Activated effector memory CD4-positive, alpha-beta T cell treated with Interleukin-2 at 50 U/mL for 16 hours (primary cell): ENCODE measurements at regions not wholly inside any gene's neighbourhood (a gene's known extent, or its start where the extent isn't known, plus 50 kb on each side); places are given as distances from the start of the nearest gene placed in this dataset.

Experiments
- DNase-seq: peaks from one replicate; pipeline ENCODE4 v3.0.0-alpha.2; 2020

- DNase-seq, result no peak
These were observed 1544.1 kb downstream of the PLA2G4A start for GRCh38 chr1:188372821-188373220.

DNA sequence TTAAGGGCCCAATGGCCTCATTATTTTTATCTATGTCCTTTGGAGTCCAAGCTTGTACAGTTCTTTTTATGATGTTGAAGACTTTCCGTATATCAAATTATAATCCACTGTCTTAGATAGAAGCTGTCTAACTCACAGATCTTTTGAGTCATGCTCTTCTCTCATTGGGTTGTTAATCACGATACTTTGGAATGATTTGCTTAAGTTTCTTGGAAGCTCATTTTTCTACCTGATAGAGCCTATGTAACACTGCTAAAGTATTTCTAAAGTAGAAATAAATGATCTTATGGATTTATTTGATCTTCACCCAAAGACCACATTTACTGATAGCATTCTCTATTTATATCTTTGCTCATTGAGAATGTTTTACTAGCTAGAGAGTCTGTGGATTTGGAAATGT lies 1554.1 kb downstream of the PLA2G4A start:
- no peak for DNase-seq

- DNase-seq, result no peak
These were observed 1557.4 kb downstream of the PLA2G4A start for GRCh38 chr1:188386161-188386560.

DNA sequence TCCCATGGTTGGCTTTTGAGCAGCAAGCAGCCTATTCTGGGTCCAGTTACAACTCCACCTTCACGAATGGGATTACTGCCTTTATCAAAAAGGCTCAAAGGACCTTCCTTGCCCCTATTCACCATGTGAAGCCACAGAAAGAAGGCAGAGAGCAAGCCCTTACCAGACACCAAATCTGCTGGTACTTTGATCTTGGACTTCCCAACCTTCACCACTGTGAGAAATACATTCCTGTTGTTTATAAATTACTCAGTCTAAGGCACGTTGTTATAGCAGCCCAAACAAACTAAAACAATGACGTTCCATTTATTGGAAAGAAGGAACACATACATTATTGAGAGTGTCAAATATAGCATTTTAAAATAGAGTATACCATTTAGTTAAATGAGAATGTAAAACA lies 1557.9 kb downstream of the PLA2G4A start:
- no peak for DNase-seq

DNA sequence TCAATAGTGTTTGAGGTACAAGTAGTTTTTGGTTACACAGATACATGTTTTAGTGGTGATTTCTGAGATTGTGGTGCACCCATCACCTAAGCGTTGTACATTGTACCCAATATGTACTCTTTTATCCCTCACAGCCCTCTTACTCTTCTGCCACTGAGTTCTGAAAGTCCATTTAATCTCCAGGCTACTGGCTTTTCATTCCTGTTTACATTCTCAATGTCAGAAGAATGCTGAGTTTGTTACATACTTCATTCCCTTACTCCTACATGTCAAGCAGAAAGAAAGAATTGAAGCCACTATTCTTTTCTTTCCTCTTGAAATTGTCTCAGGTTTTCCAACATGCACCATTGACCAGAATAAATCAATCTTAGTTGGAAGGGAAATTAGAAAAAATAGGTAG lies 1565.9 kb downstream of the PLA2G4A start:
- DNase-seq, result no peak

GRCh38 chr1:188397521-188397920 lies 1568.8 kb downstream of the PLA2G4A start:
- no peak for DNase-seq

DNA sequence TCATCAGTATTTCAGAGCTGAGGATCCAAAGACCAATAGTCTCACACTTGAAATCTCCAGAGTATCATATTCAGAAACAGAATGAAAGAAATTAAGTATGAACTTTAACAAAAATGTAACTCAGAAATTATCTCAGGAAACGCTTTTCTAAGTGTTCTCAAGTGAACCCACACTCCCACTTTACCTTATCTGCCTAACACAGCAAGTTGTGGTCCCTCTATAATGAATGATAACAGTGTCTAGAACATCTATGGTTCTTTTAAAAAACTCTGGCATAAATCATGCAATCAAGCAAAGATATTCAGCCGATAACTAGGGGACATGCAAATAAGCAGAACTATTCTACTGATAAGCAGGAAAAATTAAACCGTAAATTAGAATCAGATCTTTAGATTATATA lies 1574.2 kb downstream of the PLA2G4A start:
- no peak for DNase-seq

GRCh38 chr1:188406636-188407035 lies 1577.9 kb downstream of the PLA2G4A start:
- no peak for DNase-seq

- no peak for DNase-seq
These were observed 1591.4 kb downstream of the PLA2G4A start for GRCh38 chr1:188420177-188420576.

DNA sequence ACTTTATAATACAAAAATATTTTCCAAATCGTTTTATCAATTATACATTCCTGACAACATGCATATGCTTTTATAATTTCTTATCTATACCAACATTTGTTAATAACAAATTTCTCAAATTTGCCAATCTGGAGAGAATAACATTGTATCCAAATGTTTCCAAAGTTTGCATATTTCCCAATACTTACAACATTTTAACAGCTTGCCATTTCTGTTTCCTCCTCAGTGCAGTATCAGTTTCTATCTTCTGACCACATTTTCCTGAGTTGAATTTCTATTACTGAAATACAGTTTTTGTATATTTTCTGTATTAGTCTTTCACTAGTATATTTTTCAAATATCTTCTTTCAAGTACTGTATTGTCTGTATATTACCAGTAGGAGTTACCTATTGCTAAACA lies 1594.3 kb downstream of the PLA2G4A start:
- no peak for DNase-seq

DNA sequence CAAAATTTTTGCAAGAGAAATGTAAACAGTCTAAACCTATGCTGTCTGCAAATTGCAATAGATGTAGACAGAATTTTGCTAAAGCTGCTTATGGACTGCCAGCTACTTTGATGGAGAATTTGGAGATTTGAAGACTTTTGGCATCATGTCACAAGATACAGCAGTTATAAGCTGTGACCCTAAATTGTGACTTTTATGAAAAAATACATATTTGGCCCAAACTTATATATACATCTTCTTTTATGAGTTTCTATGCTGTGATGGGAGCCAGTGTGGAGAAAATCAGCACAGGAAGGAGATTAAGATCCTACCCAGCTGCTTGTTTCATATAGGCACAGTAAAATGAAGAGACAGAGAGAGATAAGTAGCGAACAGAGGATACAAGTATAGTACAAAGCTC lies 1595.4 kb downstream of the PLA2G4A start:
- DNase-seq, result no peak

DNA sequence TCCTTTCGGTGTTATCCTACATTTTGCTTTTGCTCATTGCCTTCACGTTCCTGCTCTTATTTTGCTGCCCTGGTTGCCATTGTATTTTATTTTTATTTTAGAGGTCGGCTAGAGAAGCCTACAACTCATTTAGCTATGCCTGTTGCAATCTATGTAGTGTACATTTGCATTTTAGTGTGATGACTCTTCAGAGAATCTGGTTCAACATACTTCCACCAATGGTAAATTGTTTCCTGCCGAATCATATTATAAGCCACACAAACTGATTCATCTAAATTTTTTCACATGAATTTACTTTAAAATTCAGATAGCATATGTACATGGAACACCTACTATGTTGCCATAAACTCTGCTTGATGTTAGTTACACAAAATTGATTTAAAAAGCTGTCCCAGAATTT lies 1596.9 kb downstream of the PLA2G4A start:
- no peak for DNase-seq

GRCh38 chr1:188426561-188426960 lies 1597.8 kb downstream of the PLA2G4A start:
- DNase-seq, result no peak

DNA sequence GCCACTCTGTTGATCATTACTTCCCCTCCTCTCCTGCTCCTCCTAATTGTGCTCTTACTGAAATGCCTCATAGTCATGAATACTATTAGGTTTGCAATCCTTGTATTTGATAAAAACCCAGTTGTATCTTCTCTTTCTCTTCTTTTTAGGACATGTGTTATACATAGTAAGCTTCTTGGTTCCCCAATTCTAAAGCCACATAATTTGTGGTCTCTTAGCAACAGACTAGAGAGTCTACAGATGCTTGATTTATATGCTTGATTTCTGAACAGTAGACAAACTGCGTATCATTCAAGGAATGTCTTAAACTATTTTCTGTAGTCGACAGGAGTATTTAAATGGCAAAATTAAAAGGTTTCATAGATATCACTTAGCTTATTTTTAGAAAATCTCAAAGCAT lies 1598.9 kb downstream of the PLA2G4A start:
- no peak for DNase-seq

- DNase-seq, result no peak
These were observed 1600.6 kb downstream of the PLA2G4A start for GRCh38 chr1:188429386-188429785.

DNA sequence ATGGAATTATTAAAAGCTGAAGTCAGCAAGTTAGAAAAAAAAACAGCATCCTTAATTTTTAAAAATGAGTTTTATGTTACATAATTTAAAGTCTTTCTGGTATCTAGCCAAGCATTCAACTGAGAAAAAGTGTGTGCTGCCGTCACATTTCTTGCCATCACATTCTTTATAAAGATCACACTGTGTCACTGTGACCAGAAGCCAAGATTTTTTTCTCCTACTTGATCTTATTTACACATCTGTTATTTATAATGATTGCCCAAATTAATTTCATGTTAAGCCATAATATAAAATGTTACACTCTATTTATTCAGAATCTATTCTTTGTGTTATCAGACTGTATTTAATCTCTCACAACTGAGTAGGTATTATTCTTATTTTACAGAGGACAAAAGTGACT lies 1603.7 kb downstream of the PLA2G4A start:
- no peak for DNase-seq

DNA sequence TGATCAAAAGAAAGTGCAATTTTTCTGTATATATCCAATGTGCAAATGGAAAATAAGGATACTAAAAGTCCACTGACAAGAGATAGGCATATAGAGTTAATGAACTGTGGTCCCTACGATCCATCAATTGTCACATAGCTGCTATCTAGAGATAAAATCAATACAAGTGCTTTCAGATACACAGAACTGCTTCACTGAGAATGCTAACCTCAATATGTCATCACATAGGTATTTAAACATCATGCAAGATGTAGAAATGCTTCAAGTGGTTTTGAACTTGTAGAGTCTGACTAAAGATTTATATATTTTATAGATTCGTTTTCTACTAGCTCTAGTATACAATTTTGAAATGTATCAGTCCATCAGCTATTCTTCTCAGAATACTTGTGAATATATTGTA lies 1604.7 kb downstream of the PLA2G4A start:
- DNase-seq, result no peak

DNA sequence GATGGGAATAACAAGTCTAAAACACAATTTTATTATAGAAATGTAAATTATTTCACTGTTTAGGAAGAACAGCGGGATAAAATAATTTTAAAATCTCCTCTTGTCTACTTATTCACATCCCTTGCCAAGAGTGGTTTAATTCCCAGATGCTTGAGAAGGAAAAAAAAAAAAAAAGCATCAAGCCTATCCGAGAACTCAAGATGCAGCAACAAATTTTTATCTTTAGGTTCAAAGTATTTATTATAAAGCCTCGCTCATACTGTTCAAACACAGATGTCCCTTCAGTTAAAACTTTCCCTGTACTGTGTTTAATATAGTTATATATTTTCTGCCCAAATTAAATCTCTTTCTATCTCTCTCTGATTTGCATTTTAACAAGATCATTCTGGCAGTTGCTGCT lies 1615.8 kb downstream of the PLA2G4A start:
- no peak for DNase-seq

DNA sequence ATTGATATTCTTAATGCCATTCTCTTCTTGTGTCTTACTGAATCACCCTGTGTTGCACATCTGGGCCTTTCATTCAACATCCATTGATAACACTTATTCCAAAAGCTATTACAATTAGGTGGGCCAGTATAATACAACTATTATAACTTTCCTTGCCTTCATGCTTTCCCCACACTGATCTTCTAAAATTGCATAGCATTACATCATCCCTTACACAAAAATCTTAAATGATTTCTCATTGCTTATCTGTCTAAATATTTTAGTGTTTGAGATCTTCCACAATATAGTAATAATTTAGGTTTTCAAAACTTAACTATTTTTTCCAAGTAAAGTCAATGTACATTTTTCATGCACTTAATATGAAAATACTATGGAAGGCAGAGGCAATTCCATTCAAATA lies 1634.1 kb downstream of the PLA2G4A start:
- DNase-seq, result no peak

GRCh38 chr1:188463919-188464318 lies 1635.2 kb downstream of the PLA2G4A start:
- DNase-seq, result no peak

DNA sequence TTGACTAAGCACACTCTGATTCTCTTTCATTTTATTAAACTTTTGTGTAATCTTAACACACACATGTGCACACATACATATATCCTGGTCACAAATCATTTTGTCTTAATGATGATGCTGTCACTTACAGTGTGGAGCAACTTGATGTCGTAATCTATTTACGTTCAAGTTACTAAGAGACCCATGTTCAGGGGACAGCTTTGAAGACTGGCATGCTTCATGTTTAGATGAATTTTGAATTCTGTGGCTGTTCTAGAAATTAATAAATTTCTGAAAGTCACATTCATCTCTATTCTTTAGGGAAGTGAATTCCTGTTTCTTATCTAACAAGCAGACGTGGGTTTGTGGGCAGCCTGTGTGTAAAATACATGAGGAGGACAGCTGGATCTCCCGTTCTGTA lies 1637.8 kb downstream of the PLA2G4A start:
- no peak for DNase-seq

- DNase-seq, result no peak
These were observed 1647.9 kb downstream of the PLA2G4A start for GRCh38 chr1:188476606-188477005.

DNA sequence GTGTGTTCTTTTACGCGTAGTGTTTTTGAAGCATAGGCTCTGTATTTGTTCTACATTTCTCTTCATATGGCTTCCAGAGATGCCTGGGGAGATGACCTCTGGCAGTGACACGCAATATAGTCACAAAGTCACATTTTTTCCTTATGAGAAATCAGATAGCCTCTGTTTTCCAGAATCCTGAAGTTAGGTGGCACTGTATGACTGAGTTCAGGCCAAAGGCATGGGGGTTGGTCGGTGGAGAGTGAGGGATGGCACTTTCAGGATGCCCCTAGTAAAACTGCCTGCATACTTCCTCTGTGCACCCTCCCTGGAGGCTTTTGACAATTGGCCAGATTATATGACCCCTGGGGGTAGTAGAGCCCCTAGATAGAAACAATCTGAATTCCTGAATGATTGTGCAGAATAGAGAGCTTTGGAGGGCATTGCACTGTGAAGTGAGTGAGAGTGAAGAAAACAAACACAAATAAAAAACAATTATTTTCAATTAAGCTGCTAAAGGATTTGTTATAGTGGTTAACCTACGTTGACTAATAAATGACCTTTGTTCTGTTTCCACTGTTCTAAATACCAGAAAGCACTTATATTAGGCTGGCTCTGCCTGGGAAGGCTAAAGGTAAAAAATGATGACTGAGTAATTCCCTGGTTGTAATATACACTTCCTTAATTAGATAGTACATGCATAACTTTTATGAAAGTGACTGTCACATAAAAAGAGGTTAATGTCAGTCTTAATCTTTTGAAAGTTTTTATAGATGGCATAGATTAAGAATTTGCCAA lies 1660.8 kb downstream of the PLA2G4A start:
- DNase-seq, result no peak

DNA sequence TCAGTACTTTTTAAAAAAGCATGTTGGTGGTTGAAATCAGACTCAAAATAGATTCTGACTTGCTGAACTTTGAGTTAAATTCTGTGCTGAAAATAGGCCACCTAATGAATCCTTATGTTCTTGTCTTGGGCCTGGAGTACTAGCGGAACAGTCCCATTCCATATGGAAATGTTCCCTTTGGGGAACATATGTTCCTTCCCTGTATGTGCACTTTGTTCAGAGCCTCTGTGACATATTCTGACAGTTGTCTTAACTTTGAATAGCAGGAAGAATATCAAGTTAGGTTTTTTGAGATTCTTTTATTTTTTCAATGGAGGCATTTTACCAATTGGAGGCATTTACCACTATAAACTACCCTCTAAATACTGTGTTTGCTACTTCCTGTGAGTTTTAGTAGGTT lies 1667.8 kb downstream of the PLA2G4A start:
- DNase-seq, result no peak

DNA sequence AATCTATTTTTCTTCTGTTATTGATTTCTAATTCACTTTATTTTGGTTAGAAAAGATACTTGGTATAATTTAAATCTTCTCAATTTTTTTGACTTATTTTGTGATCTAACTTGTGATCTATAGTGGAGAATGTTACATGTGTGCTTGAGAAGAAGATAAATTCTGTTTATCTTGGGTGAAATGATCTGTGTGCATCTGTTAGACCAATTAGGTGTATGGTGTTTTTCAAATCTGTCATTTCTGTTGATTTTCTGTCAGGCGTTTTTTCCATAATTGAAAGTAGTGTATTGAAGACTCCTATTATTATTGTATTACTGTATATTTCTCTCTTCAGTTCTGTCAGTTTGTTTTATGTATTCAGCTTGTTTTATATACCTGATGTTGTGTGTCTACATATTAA lies 1668.3 kb downstream of the PLA2G4A start:
- DNase-seq, result no peak
